Uterus (tissue), 3 donors: ENCODE measurements at regions not wholly inside any gene's neighbourhood (a gene's known extent, or its start where the extent isn't known, plus 50 kb on each side); places are given as distances from the start of the nearest gene placed in this dataset.

Source experiments
- DNase-seq, 2 donors: peaks; one replicate each; pipeline ENCODE4 v3.0.0-alpha.2; 2019 to 2020
- H3K27ac ChIP-seq, 2 donors: fragments of 200-600 bp; sonication (generic); 1 replicate in 1 of 2; 2 replicates in 1 of 2; pipeline ENCODE4 v1.5.1; 2016 to 2018
- H3K27me3 ChIP-seq, 2 donors: fragments of 200-600 bp; sonication (generic); one replicate each; pipeline ENCODE4 v1.5.1; 2018 to 2019; ENCODE audit warnings: control low read depth in 1 of 2
- H3K36me3 ChIP-seq, 2 donors: fragments of 200-600 bp; sonication (generic); one replicate each; pipeline ENCODE4 v1.5.1; 2019; ENCODE audit warnings: control low read depth in 1 of 2
- H3K4me1 ChIP-seq, 2 donors: fragments of 200-600 bp; sonication (generic); one replicate each; pipeline ENCODE4 v1.5.1; 2018 to 2019; ENCODE audit warnings: control low read depth in 1 of 2
- H3K4me3 ChIP-seq, 2 donors: fragments of 200-600 bp; sonication (generic); 1 replicate in 1 of 2; 2 replicates in 1 of 2; pipeline ENCODE4 v1.5.1; 2018 to 2019; ENCODE audit warnings: mild to moderate bottlenecking in 1 of 2
- H3K9me3 ChIP-seq, 2 donors: fragments of 200-600 bp; sonication (generic); one replicate each; pipeline ENCODE4 v1.5.1; 2019; ENCODE audit warnings: control low read depth in 1 of 2
- CTCF ChIP-seq, 4 experiments: fragments of 200-600 bp in 2 of 4; fragments of 450-650 bp in 2 of 4; sonication (generic) in 2 of 4; IDR thresholded peaks; one replicate each; pipeline ENCODE4 v1.5.1; 2016 to 2019; ENCODE audit warnings: antibody characterized with exemption in 4 of 4, mild to moderate bottlenecking in 2 of 4, moderate library complexity in 1 of 4
- POLR2A ChIP-seq, 2 donors: fragments of 450-650 bp; IDR thresholded peaks; one replicate each; pipeline ENCODE4 v1.6.1; 2016; ENCODE audit warnings: antibody characterized with exemption in 2 of 2, mild to moderate bottlenecking in 1 of 2, moderate library complexity in 1 of 2
- intact Hi-C: fragments of 100-400 bp; cut with DNase I; formaldehyde crosslinking; loops from one replicate; pipeline ENCODE4 v1.15.1; 2023; ENCODE audit warnings: low total_unique reads
- donor health status: DM: yes; HTN: yes; CAD: no.

GRCh38 chr5:7214906-7215416 lies 181.0 kb upstream of the ADCY2 start:
- no peak overlapping the region for H3K4me3 ChIP-seq
- no peak overlapping the region for H3K27ac ChIP-seq
- no peaks in the 10 kb centered on the region for H3K4me1 ChIP-seq
- H3K27me3 ChIP-seq: no peaks in the 10 kb centered on the region
- intact Hi-C loops: no loop called here
- no peak for TF ChIP-seq CTCF (IDR thresholded peaks at IDR 0.05)
- TF ChIP-seq POLR2A (IDR thresholded peaks at IDR 0.05): no peak
- no peaks in the 10 kb centered on the region for H3K9me3 ChIP-seq
- no peak for DNase-seq
- no peaks in the 10 kb centered on the region for H3K36me3 ChIP-seq

- Histone ChIP-seq H3K36me3 (no peaks in the 10 kb centered on the region), H3K4me3 (no peak overlapping the region), H3K9me3 (no peaks in the 10 kb centered on the region), H3K4me1 (no peaks in the 10 kb centered on the region), H3K27me3 (no peaks in the 10 kb centered on the region), H3K27ac (no peak overlapping the region)
- DNase-seq: no peak
- no peak for TF ChIP-seq POLR2A (IDR thresholded peaks at IDR 0.05)
- no peak for TF ChIP-seq CTCF (IDR thresholded peaks at IDR 0.05)
- intact Hi-C loops: no loop called here
Measured at GRCh38 chr5:7218141-7218540, 177.8 kb upstream of the ADCY2 start.

GRCh38 chr5:7220156-7220555 lies 175.8 kb upstream of the ADCY2 start:
- Histone ChIP-seq H3K27ac (no peak overlapping the region), H3K4me3 (no peak overlapping the region), H3K4me1 (no peaks in the 10 kb centered on the region), H3K27me3 (no peaks in the 10 kb centered on the region), H3K36me3 (no peaks in the 10 kb centered on the region), H3K9me3 (no peaks in the 10 kb centered on the region)
- no peak for DNase-seq
- TF ChIP-seq POLR2A (IDR thresholded peaks at IDR 0.05) (no peak), CTCF (IDR thresholded peaks at IDR 0.05) (no peak)
- intact Hi-C loops: no loop called here

GRCh38 chr5:7221041-7221440 lies 174.9 kb upstream of the ADCY2 start:
- Histone ChIP-seq H3K9me3 (no peaks in the 10 kb centered on the region), H3K36me3 (no peaks in the 10 kb centered on the region), H3K4me1 (no peaks in the 10 kb centered on the region), H3K27ac (no peak overlapping the region), H3K27me3 (no peaks in the 10 kb centered on the region), H3K4me3 (no peak overlapping the region)
- DNase-seq: no peak
- TF ChIP-seq CTCF (IDR thresholded peaks at IDR 0.05) (no peak), POLR2A (IDR thresholded peaks at IDR 0.05) (no peak)
- intact Hi-C loops: no loop called here

GRCh38 chr5:7225826-7226225 lies 170.1 kb upstream of the ADCY2 start:
- TF ChIP-seq CTCF (IDR thresholded peaks at IDR 0.05) (no peak), POLR2A (IDR thresholded peaks at IDR 0.05) (no peak)
- intact Hi-C loops: no loop called here
- Histone ChIP-seq H3K4me1 (no peaks in the 10 kb centered on the region), H3K36me3 (no peaks in the 10 kb centered on the region), H3K27me3 (no peaks in the 10 kb centered on the region), H3K4me3 (no peak overlapping the region), H3K9me3 (no peaks in the 10 kb centered on the region), H3K27ac (no peak overlapping the region)
- no peak for DNase-seq
